Smooth muscle cell (in vitro differentiated cells): ENCODE measurements at regions not wholly inside any gene's neighbourhood (a gene's known extent, or its start where the extent isn't known, plus 50 kb on each side); places are given as distances from the start of the nearest gene placed in this dataset.

ENCODE experiments used
- DNase-seq: peaks from one replicate; lab custom pipeline; 2025; ENCODE audit not compliant: unreplicated experiment; lab: John Stamatoyannopoulos, UW
- H2AFZ ChIP-seq: fragments of 200-600 bp; sonication (generic); 2 replicates; pipeline ENCODE4 v1.6.0; 2016; ENCODE audit warnings: antibody characterized with exemption, low read depth, mild to moderate bottlenecking
- H3F3A ChIP-seq: fragments of 200-600 bp; sonication (generic); 2 replicates; pipeline ENCODE4 v1.6.0; 2017; ENCODE audit warnings: antibody characterized with exemption, low read depth
- H3K27ac ChIP-seq: fragments of 200-600 bp; sonication (generic); 2 replicates; pipeline ENCODE4 v1.5.1; 2016; ENCODE audit warnings: low read depth, mild to moderate bottlenecking
- H3K27me3 ChIP-seq: fragments of 200-600 bp; sonication (generic); 2 replicates; pipeline ENCODE4 v1.6.1; 2016; ENCODE audit warnings: low read depth, mild to moderate bottlenecking
- H3K36me3 ChIP-seq: fragments of 200-600 bp; sonication (generic); 2 replicates; pipeline ENCODE4 v1.5.1; 2016; ENCODE audit warnings: low read depth
- H3K4me1 ChIP-seq: fragments of 200-600 bp; sonication (generic); 2 replicates; pipeline ENCODE4 v1.5.1; 2016; ENCODE audit warnings: low read depth
- H3K4me2 ChIP-seq: fragments of 200-600 bp; sonication (generic); 2 replicates; pipeline ENCODE4 v1.6.0; 2016; ENCODE audit warnings: mild to moderate bottlenecking
- H3K4me3 ChIP-seq: fragments of 200-600 bp; sonication (generic); 2 replicates; pipeline ENCODE4 v1.5.1; 2016; ENCODE audit warnings: mild to moderate bottlenecking
- H3K79me2 ChIP-seq: fragments of 200-600 bp; sonication (generic); 2 replicates; pipeline ENCODE4 v1.6.0; 2016; ENCODE audit warnings: low read depth, mild to moderate bottlenecking
- H3K9ac ChIP-seq: fragments of 200-600 bp; sonication (generic); 2 replicates; pipeline ENCODE4 v1.6.0; 2016; ENCODE audit warnings: low read depth
- H3K9me3 ChIP-seq: fragments of 200-600 bp; sonication (generic); replicated peaks from 2 replicates; pipeline ENCODE4 v1.5.1; 2016; ENCODE audit warnings: low read depth
- H4K20me1 ChIP-seq: fragments of 200-600 bp; sonication (generic); 2 replicates; pipeline ENCODE4 v1.6.0; 2016; ENCODE audit warnings: low read depth
- WGBS: methylation state at CpG from one replicate; pipeline ENCODE4 v1.1.7; 2016; ENCODE audit warnings: low lambda C conversion rate; 5-methylcytosine and 5-hydroxymethylcytosine counted together
- TF ChIP-seq, protein P1 (sequence below): fragments of 200-600 bp; sonication (generic); IDR thresholded peaks from 2 replicates; pipeline ENCODE4 v1.5.1; 2017; ENCODE audit warnings: borderline replicate concordance, mild to moderate bottlenecking, antibody characterized with exemption; ENCODE audit not compliant: insufficient read depth, poor library complexity, severe bottlenecking

- TF ChIP-seq, protein P1, sequence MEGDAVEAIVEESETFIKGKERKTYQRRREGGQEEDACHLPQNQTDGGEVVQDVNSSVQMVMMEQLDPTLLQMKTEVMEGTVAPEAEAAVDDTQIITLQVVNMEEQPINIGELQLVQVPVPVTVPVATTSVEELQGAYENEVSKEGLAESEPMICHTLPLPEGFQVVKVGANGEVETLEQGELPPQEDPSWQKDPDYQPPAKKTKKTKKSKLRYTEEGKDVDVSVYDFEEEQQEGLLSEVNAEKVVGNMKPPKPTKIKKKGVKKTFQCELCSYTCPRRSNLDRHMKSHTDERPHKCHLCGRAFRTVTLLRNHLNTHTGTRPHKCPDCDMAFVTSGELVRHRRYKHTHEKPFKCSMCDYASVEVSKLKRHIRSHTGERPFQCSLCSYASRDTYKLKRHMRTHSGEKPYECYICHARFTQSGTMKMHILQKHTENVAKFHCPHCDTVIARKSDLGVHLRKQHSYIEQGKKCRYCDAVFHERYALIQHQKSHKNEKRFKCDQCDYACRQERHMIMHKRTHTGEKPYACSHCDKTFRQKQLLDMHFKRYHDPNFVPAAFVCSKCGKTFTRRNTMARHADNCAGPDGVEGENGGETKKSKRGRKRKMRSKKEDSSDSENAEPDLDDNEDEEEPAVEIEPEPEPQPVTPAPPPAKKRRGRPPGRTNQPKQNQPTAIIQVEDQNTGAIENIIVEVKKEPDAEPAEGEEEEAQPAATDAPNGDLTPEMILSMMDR = no peak
- H3K79me2 ChIP-seq = no peaks in the 10 kb centered on the region
- 22% methylated on average over 3 of the region's 3 CpGs for WGBS
- H3K9ac ChIP-seq = no peak overlapping the region
- H4K20me1 ChIP-seq = no peaks in the 10 kb centered on the region
- no peaks in the 10 kb centered on the region for H3K27me3 ChIP-seq
- H3K9me3 ChIP-seq = no peaks in the 10 kb centered on the region
- H3K36me3 ChIP-seq = no peaks in the 10 kb centered on the region
- no peak for DNase-seq
- H3F3A ChIP-seq = peaks cover 4% of the 10 kb centered on the region
- peak overlapping the region; percentile 41 for H3K4me2 ChIP-seq
- peaks cover 30% of the 10 kb centered on the region for H3K4me1 ChIP-seq
- no peak overlapping the region for H3K4me3 ChIP-seq
- no peak overlapping the region for H2AFZ ChIP-seq
- no peak overlapping the region for H3K27ac ChIP-seq
Observed at GRCh38 chr7:52120912-52121311, 804.3 kb upstream of the COBL start.

DNA sequence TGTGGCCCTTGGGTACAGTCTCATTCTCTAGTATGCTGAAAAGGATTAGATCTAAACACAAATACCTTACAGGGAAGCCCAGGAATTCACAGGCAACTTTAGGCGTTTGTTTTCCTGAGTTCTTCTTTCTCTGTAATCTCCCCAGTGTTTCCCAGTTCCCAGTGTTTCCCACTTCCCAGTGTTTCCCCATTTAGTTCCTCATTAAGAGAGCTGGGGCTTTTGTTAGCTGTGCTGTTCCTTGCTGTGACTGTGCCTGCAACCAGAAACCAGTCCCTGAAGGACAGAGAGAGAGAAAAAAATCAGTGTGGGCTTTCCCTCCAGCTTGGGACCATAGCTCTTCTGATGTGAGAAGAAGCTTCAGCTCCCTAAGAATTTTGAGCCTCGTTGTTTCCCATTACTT lies 802.9 kb upstream of the COBL start:
- H4K20me1 ChIP-seq = no peaks in the 10 kb centered on the region
- peak overlapping the region; percentile 51 for H2AFZ ChIP-seq
- DNase-seq = no peak
- peak overlapping the region; percentile 3 for H3K4me2 ChIP-seq
- peaks cover 37% of the 10 kb centered on the region for H3K4me1 ChIP-seq
- no peak overlapping the region for H3K9ac ChIP-seq
- H3K4me3 ChIP-seq = no peak overlapping the region
- H3K9me3 ChIP-seq = no peaks in the 10 kb centered on the region
- no peaks in the 10 kb centered on the region for H3K27me3 ChIP-seq
- H3K36me3 ChIP-seq = no peaks in the 10 kb centered on the region
- H3F3A ChIP-seq = peaks cover 4% of the 10 kb centered on the region
- no peaks in the 10 kb centered on the region for H3K79me2 ChIP-seq
- H3K27ac ChIP-seq = peak overlapping the region; percentile 0
- 23% methylated on average over 2 of the region's 2 CpGs for WGBS
- TF ChIP-seq, protein P1 = no peak

DNA sequence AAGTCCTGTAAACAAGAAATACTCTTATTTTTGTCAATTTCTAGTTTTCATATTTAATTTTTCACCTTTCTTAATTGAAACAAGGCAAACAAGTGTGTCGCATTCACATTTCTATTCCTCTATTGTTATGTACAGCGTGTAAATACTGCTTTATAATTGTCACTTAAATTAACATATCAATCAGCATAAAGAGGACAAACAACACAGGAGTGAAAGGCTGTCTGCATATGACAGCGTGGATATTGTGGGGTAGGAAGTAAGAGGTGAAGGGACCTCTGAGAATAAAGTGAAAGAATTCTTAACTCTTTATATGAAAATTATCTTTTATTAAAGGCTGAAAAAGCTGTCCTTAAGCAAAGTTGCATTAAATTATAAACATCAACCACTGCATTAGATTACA lies 797.9 kb upstream of the COBL start:
- H3K4me1 ChIP-seq = peaks cover 23% of the 10 kb centered on the region
- 63% methylated on average over 3 of the region's 3 CpGs for WGBS
- peaks cover 4% of the 10 kb centered on the region for H3F3A ChIP-seq
- H3K27me3 ChIP-seq = no peaks in the 10 kb centered on the region
- TF ChIP-seq, protein P1 = no peak
- no peak overlapping the region for H3K27ac ChIP-seq
- no peak for DNase-seq
- no peaks in the 10 kb centered on the region for H4K20me1 ChIP-seq
- no peaks in the 10 kb centered on the region for H3K36me3 ChIP-seq
- no peak overlapping the region for H3K9ac ChIP-seq
- no peak overlapping the region for H3K4me2 ChIP-seq
- no peaks in the 10 kb centered on the region for H3K79me2 ChIP-seq
- peak overlapping the region; percentile 11 for H2AFZ ChIP-seq
- no peaks in the 10 kb centered on the region for H3K9me3 ChIP-seq
- no peak overlapping the region for H3K4me3 ChIP-seq

DNA sequence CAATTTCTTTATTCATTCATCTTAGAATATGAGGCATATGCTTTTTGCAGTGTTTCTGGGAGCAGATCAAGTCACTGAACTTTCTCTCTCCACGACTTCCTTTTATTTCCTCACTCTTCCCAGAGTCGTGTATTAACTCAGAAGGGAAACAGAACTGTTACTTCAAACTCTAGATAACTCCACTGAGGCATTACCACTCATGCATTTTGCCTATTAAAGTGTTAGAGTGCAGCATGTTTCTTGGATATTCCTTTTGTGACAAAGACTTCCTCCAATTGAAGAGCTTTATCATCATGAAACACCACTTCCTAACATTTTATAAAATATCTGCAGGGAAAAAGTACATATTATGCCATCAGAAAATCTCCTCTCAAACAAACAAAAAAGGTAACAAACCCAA lies 797.4 kb upstream of the COBL start:
- TF ChIP-seq, protein P1 = no peak
- Histone ChIP-seq H3K36me3 (no peaks in the 10 kb centered on the region), H3K79me2 (no peaks in the 10 kb centered on the region), H3K27me3 (no peaks in the 10 kb centered on the region), H4K20me1 (no peaks in the 10 kb centered on the region), H2AFZ (peak overlapping the region; percentile 11), H3K4me3 (no peak overlapping the region), H3K4me2 (no peak overlapping the region), H3K4me1 (peaks cover 19% of the 10 kb centered on the region), H3K9me3 (no peaks in the 10 kb centered on the region), H3F3A (peaks cover 4% of the 10 kb centered on the region), H3K9ac (no peak overlapping the region), H3K27ac (no peak overlapping the region)
- WGBS = 24% methylated on average over 2 of the region's 2 CpGs
- DNase-seq = no peak
